B cell (primary cell): ENCODE measurements at regions not wholly inside any gene's neighbourhood (a gene's known extent, or its start where the extent isn't known, plus 50 kb on each side); places are given as distances from the start of the nearest gene placed in this dataset.

Experiments
- ATAC-seq: fragments of 200-7000 bp; cut with Tn5 transposase; one replicate; pipeline ENCODE4 v1.10.0; 2021; ENCODE audit warnings: low read depth, mild to moderate bottlenecking, moderate number of reproducible peaks, moderate library complexity
- CTCF ChIA-PET: fragments of 350-600 bp; sonication (Branson Sonifier 250); formaldehyde crosslinking; loops from one replicate; lab custom pipeline; 2021; ENCODE audit warnings: antibody characterized with exemption, inconsistent platforms; lab: Charles Lee
- POLR2A ChIA-PET: fragments of 350-600 bp; sonication (Branson Sonifier 250); formaldehyde crosslinking; loops from one replicate; lab custom pipeline; 2021; ENCODE audit warnings: antibody characterized with exemption; lab: Charles Lee
- DNase-seq: peaks from one replicate; pipeline ENCODE4 v3.0.0; 2013
- H2AFZ ChIP-seq: 2 replicates; pipeline ENCODE4 v1.6.1; 2012; ENCODE audit warnings: mild to moderate bottlenecking, low read depth, low read length; ENCODE audit not compliant: insufficient read depth, poor library complexity, severe bottlenecking
- H3K27ac ChIP-seq, 2 donors: 1 replicate in 1 of 2; 2 replicates in 1 of 2; pipeline ENCODE4 v1.5.1; 2012 to 2013; ENCODE audit warnings: low read length in 2 of 2, mild to moderate bottlenecking in 2 of 2, moderate library complexity in 1 of 2
- H3K27me3 ChIP-seq, 4 experiments: fragments of 200-600 bp in 1 of 4; sonication (generic) in 1 of 4; replicated peaks in 1 of 4; 1 replicate in 2 of 4; 2 replicates in 2 of 4; pipeline versions ENCODE4 v1.6.1 to v1.7.0; 2013 to 2016; ENCODE audit warnings: low read length in 3 of 4, mild to moderate bottlenecking in 2 of 4, mixed read lengths in 1 of 4, moderate library complexity in 1 of 4; ENCODE audit not compliant: insufficient read depth in 4 of 4, control insufficient read depth in 3 of 4; ENCODE audit errors: control extremely low read depth in 1 of 4
- H3K36me3 ChIP-seq, 2 experiments: replicated peaks in 1 of 2; 1 replicate in 1 of 2; 2 replicates in 1 of 2; pipeline versions ENCODE4 v1.6.1 to v1.7.1; 2013; ENCODE audit warnings: low read length in 1 of 2; ENCODE audit not compliant: insufficient read depth in 2 of 2, control insufficient read depth in 1 of 2; ENCODE audit errors: control extremely low read depth in 1 of 2, extremely low read depth in 1 of 2
- H3K4me1 ChIP-seq, 2 donors: fragments of 200-600 bp in 1 of 2; sonication (generic) in 1 of 2; 1 replicate in 1 of 2; 2 replicates in 1 of 2; pipeline versions ENCODE4 v1.5.1 to v1.6.1; 2013 to 2017; ENCODE audit warnings: low read length in 2 of 2; ENCODE audit not compliant: control insufficient read depth in 2 of 2, insufficient read depth in 2 of 2
- H3K4me2 ChIP-seq: replicated peaks from 2 replicates; pipeline ENCODE3; 2012; ENCODE audit warnings: mild to moderate bottlenecking, low read depth, low read length; ENCODE audit not compliant: poor library complexity, severe bottlenecking
- H3K4me3 ChIP-seq, 5 experiments: fragments of 200-600 bp in 1 of 5; sonication (generic) in 1 of 5; 1 replicate in 3 of 5; 2 replicates in 2 of 5; pipeline versions ENCODE4 v1.5.1 to v1.7.0; 2011 to 2016; ENCODE audit warnings: low read length in 4 of 5, mild to moderate bottlenecking in 4 of 5, low read depth in 2 of 5, control low read depth in 1 of 5, moderate library complexity in 1 of 5; ENCODE audit not compliant: insufficient read depth in 1 of 5; ENCODE audit errors: control extremely low read depth in 1 of 5, extremely low read depth in 1 of 5
- H3K79me2 ChIP-seq: fragments of 200-600 bp; sonication (generic); one replicate; pipeline ENCODE4 v1.6.0; 2016; ENCODE audit warnings: low read length; ENCODE audit not compliant: control insufficient read depth, insufficient read depth
- H3K9ac ChIP-seq: fragments of 200-600 bp; sonication (generic); 2 replicates; pipeline ENCODE4 v1.6.1; 2017; ENCODE audit warnings: mild to moderate bottlenecking, low read length, moderate library complexity
- H3K9me3 ChIP-seq, 3 donors: one replicate each; pipeline versions ENCODE4 v1.6.1 to v1.7.1; 2013; ENCODE audit warnings: low read length in 2 of 3; ENCODE audit not compliant: control insufficient read depth in 2 of 3, insufficient read depth in 1 of 3; ENCODE audit errors: control extremely low read depth in 1 of 3
- H4K20me1 ChIP-seq: 2 replicates; pipeline ENCODE4 v1.6.0; 2012; ENCODE audit warnings: mild to moderate bottlenecking, low read length; ENCODE audit not compliant: insufficient read depth, control insufficient read depth, poor library complexity, severe bottlenecking
- H3K27ac Mint-ChIP-seq: one replicate; pipeline ENCODE4 v1.8.0; 2021; ENCODE audit warnings: mixed read lengths
- H3K27me3 Mint-ChIP-seq: one replicate; pipeline ENCODE4 v1.8.0; 2021; ENCODE audit warnings: mixed read lengths
- H3K4me1 Mint-ChIP-seq: one replicate; pipeline ENCODE4 v1.8.0; 2021; ENCODE audit warnings: mixed read lengths
- H3K4me3 Mint-ChIP-seq: one replicate; pipeline ENCODE4 v1.8.0; 2021; ENCODE audit warnings: mixed read lengths
- H3K9me3 Mint-ChIP-seq: one replicate; pipeline ENCODE4 v1.8.0; 2022; ENCODE audit warnings: mixed read lengths; ENCODE audit not compliant: insufficient read depth
- EZH2 ChIP-seq: IDR thresholded peaks from 2 replicates; pipeline ENCODE4 v1.6.1; 2012; ENCODE audit warnings: borderline replicate concordance, low read depth, mild to moderate bottlenecking, moderate library complexity, low read length; ENCODE audit not compliant: insufficient read depth, poor library complexity, severe bottlenecking
- WGBS: methylation state at CpG from one replicate; pipeline ENCODE4 v1.1.5; 2013; ENCODE audit warnings: missing lambda C conversion rate; ENCODE audit not compliant: insufficient coverage; 5-methylcytosine and 5-hydroxymethylcytosine counted together
- intact Hi-C: fragments of 100-400 bp; cut with micrococcal nuclease; formaldehyde crosslinking; loops from one replicate; pipeline ENCODE4 v1.10.0; 2022
- TF ChIP-seq, protein P1 (sequence below): fragments of 200-600 bp; IDR thresholded peaks from one replicate; pipeline ENCODE4 v1.8.0; 2022; ENCODE audit warnings: antibody characterized with exemption, mild to moderate bottlenecking

DNA sequence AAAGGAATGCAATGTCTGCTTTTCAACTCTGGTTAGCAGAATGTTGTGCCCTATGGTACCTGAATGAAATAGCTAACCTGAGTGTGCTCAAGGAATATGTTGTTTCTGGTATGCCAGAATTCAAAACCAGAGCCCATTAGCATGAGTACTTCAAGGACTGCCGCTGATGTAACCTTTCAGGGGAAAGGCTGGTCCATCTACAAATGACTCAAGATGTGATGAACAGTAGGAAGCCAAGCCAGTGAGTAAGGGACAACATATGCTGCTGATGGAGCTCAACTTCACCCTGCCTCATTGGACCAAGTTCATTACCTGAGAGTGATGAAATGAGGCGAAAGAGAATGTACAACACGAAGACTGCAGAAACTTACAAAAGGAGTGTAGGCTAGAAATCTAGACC, 95.7 kb upstream of the BMP2 start:
- Histone ChIP-seq H3K9ac (no peak overlapping the region), H3K4me1 (no peaks in the 10 kb centered on the region), H3K4me3 (no peak overlapping the region), H3K27ac (no peak overlapping the region), H3K36me3 (no peaks in the 10 kb centered on the region), H3K9me3 (no peaks in the 10 kb centered on the region), H3K27me3 (no peaks in the 10 kb centered on the region), H3K79me2 (no peaks in the 10 kb centered on the region), H4K20me1 (no peaks in the 10 kb centered on the region), H3K4me2 (no peak overlapping the region), H2AFZ (no peak overlapping the region)
- DNase-seq (no peak), ATAC-seq (no peak)
- H3K4me3 Mint-ChIP-seq, result no peak overlapping the region
- no peak for TF ChIP-seq EZH2
- TF ChIP-seq, protein P1, sequence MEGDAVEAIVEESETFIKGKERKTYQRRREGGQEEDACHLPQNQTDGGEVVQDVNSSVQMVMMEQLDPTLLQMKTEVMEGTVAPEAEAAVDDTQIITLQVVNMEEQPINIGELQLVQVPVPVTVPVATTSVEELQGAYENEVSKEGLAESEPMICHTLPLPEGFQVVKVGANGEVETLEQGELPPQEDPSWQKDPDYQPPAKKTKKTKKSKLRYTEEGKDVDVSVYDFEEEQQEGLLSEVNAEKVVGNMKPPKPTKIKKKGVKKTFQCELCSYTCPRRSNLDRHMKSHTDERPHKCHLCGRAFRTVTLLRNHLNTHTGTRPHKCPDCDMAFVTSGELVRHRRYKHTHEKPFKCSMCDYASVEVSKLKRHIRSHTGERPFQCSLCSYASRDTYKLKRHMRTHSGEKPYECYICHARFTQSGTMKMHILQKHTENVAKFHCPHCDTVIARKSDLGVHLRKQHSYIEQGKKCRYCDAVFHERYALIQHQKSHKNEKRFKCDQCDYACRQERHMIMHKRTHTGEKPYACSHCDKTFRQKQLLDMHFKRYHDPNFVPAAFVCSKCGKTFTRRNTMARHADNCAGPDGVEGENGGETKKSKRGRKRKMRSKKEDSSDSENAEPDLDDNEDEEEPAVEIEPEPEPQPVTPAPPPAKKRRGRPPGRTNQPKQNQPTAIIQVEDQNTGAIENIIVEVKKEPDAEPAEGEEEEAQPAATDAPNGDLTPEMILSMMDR, result no peak
- H3K27ac Mint-ChIP-seq, result no peak overlapping the region
- 100% methylated on average over 1 of the region's 3 CpGs for WGBS
- peaks cover 2% of the 10 kb centered on the region for H3K9me3 Mint-ChIP-seq
- intact Hi-C loops, result no loop called here
- ChIA-PET POLR2A (no interaction called here), CTCF (no interaction called here)
- H3K27me3 Mint-ChIP-seq, result no peaks in the 10 kb centered on the region
- no peaks in the 10 kb centered on the region for H3K4me1 Mint-ChIP-seq

DNA sequence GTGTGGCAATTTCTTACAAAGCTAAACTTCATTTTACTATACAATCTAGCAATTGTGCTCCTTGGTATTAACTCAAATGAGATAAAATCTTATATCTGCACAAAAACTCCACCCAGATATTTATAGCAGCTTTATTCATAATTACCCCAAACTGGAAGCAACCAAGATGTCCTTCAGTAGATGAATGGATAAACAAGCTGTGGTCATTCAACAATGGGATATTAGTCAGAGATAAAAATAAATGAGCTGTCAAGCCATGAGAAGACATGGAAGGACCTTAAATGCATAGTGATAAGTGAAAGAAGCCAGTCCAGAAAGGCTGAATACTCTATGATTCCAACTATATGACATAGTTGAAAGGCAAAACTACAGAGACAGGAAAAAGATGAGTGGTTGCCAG, 98.9 kb upstream of the BMP2 start:
- H3K27me3 ChIP-seq, result no peaks in the 10 kb centered on the region
- peaks cover 2% of the 10 kb centered on the region for H3K9me3 Mint-ChIP-seq
- ChIA-PET CTCF (no interaction called here), POLR2A (no interaction called here)
- DNase-seq (no peak), ATAC-seq (no peak)
- H3K4me1 Mint-ChIP-seq, result no peaks in the 10 kb centered on the region
- no peak overlapping the region for H3K4me2 ChIP-seq
- no peaks in the 10 kb centered on the region for H3K36me3 ChIP-seq
- no peak overlapping the region for H3K9ac ChIP-seq
- H3K4me3 Mint-ChIP-seq, result no peak overlapping the region
- H2AFZ ChIP-seq, result no peak overlapping the region
- TF ChIP-seq, protein P1, result no peak
- no peaks in the 10 kb centered on the region for H3K79me2 ChIP-seq
- H3K27me3 Mint-ChIP-seq, result no peaks in the 10 kb centered on the region
- no peaks in the 10 kb centered on the region for H4K20me1 ChIP-seq
- no peak overlapping the region for H3K27ac ChIP-seq
- H3K4me1 ChIP-seq, result no peaks in the 10 kb centered on the region
- no peak overlapping the region for H3K4me3 ChIP-seq
- no peak overlapping the region for H3K27ac Mint-ChIP-seq
- H3K9me3 ChIP-seq, result no peaks in the 10 kb centered on the region
- intact Hi-C loops, result no loop called here
